ENCODE measurements at regions not wholly inside any gene's neighbourhood (a gene's known extent, or its start where the extent isn't known, plus 50 kb on each side); places are given as distances from the start of the nearest gene placed in this dataset.

GRCh38 chr9:115481769-115482168 is 363.8 kb upstream of the TNC start:
- H3K4me3 ChIP-seq (ENCODE audit: low read length) = no peak overlapping the region
- no peak for TF ChIP-seq CTCF (conservative IDR thresholded peaks at IDR 0.05; ENCODE audit: low read length)
- DNase-seq (ENCODE audit: low read depth) = no peak

GRCh38 chr9:115482747-115483146 is 364.8 kb upstream of the TNC start:
- DNase-seq (ENCODE audit: low read depth) = no peak
- TF ChIP-seq CTCF (conservative IDR thresholded peaks at IDR 0.05; ENCODE audit: low read length) = no peak
- H3K4me3 ChIP-seq (ENCODE audit: low read length) = no peak overlapping the region

- no peak for DNase-seq (ENCODE audit: low read depth)
- H3K4me3 ChIP-seq (ENCODE audit: low read length) = no peak overlapping the region
- TF ChIP-seq CTCF (conservative IDR thresholded peaks at IDR 0.05; ENCODE audit: low read length) = no peak
Observed at GRCh38 chr9:115492869-115493268, 374.9 kb upstream of the TNC start.

- no peak for TF ChIP-seq CTCF (conservative IDR thresholded peaks at IDR 0.05; ENCODE audit: low read length)
- H3K4me3 ChIP-seq (ENCODE audit: low read length) = no peak overlapping the region
- DNase-seq (ENCODE audit: low read depth) = peak; percentile 9
Observed at GRCh38 chr9:115494393-115494792, 376.4 kb upstream of the TNC start.

- H3K4me3 ChIP-seq (ENCODE audit: low read length) = no peak overlapping the region
- DNase-seq (ENCODE audit: low read depth) = no peak
- TF ChIP-seq CTCF (conservative IDR thresholded peaks at IDR 0.05; ENCODE audit: low read length) = no peak
Observed at GRCh38 chr9:115495052-115495635, 377.2 kb upstream of the TNC start.

- H3K4me3 ChIP-seq (ENCODE audit: low read length) = no peak overlapping the region
- no peak for DNase-seq (ENCODE audit: low read depth)
- TF ChIP-seq CTCF (conservative IDR thresholded peaks at IDR 0.05; ENCODE audit: low read length) = no peak
Observed at GRCh38 chr9:115495836-115496235, 377.9 kb upstream of the TNC start.

- DNase-seq (ENCODE audit: low read depth) = no peak
- no peak for TF ChIP-seq CTCF (conservative IDR thresholded peaks at IDR 0.05; ENCODE audit: low read length)
- no peak overlapping the region for H3K4me3 ChIP-seq (ENCODE audit: low read length)
Observed at GRCh38 chr9:115498303-115498702, 380.3 kb upstream of the TNC start.

Measured in AG10803 (cell line).